ENCODE measurements at regions not wholly inside any gene's neighbourhood (a gene's known extent, or its start where the extent isn't known, plus 50 kb on each side); places are given as distances from the start of the nearest gene placed in this dataset.

- H3K4me3 ChIP-seq (ENCODE audit: extremely low read depth in 1 of 4, insufficient read depth in 2 of 4, low read depth in 3 of 4, low read length in 4 of 4): no peak overlapping the region
- no peak overlapping the region for H4K5ac ChIP-seq (ENCODE audit: insufficient read length, low read depth, low read length)
- no peak overlapping the region for H2BK120ac ChIP-seq (replicated peaks; ENCODE audit: low read depth, low read length)
- CTCF ChIA-PET (ENCODE audit: partially characterized antibody): no interaction called here
- 0 out of 7 replicates have a peak, but pooled peaks cover 0 to 3% (median 0%) of the 10 kb centered on the region in 4 experiments for H3K4me1 ChIP-seq (replicated peaks in 1 of 4; ENCODE audit: control insufficient read depth in 3 of 4, insufficient read depth in 4 of 4, low read length in 3 of 4)
- H3K9me3 ChIP-seq (ENCODE audit: insufficient read depth in 2 of 2, low read depth in 1 of 2, low read length in 1 of 2): peaks cover 0 to 3% of the 10 kb centered on the region in 2 experiments; a peak in 1 of 4 replicates
- no peaks in the 10 kb centered on the region for H3K79me2 ChIP-seq (ENCODE audit: control insufficient read depth in 1 of 2, insufficient read depth in 2 of 2, low read length in 2 of 2)
- no peak overlapping the region for H3K4me2 ChIP-seq (ENCODE audit: insufficient read depth in 1 of 2, low read depth in 2 of 2, low read length in 2 of 2)
- no peak overlapping the region for H4K8ac ChIP-seq (ENCODE audit: extremely low read depth, insufficient read depth, low read length)
- no peaks in the 10 kb centered on the region for H3K79me1 ChIP-seq (ENCODE audit: low read depth, low read length)
- H3K56ac ChIP-seq (replicated peaks; ENCODE audit: insufficient read length, low read depth, low read length): no peak overlapping the region
- no peak overlapping the region for H3K9ac ChIP-seq (replicated peaks in 1 of 4; ENCODE audit: extremely low read depth in 1 of 4, low read depth in 3 of 4, low read length in 3 of 4)
- no peak overlapping the region for H2BK15ac ChIP-seq (ENCODE audit: low read length)
- no peak overlapping the region for H2AK5ac ChIP-seq (ENCODE audit: low read depth, low read length)
- H3K14ac ChIP-seq (ENCODE audit: insufficient read length): no peak overlapping the region
- no peak overlapping the region for H3K27ac ChIP-seq (ENCODE audit: low read depth, low read length)
- no peak overlapping the region for H3K18ac ChIP-seq (ENCODE audit: extremely low read depth, low read length)
- no peak overlapping the region for H3K23ac ChIP-seq (ENCODE audit: insufficient read length)
- TF ChIP-seq CTBP2 (IDR thresholded peaks at IDR 0.05; ENCODE audit: borderline replicate concordance, insufficient read depth, insufficient read length, low read length): no peak
- no peak for TF ChIP-seq SUZ12 (IDR thresholded peaks at IDR 0.05; ENCODE audit: low read length)
- TF ChIP-seq, protein P1, sequence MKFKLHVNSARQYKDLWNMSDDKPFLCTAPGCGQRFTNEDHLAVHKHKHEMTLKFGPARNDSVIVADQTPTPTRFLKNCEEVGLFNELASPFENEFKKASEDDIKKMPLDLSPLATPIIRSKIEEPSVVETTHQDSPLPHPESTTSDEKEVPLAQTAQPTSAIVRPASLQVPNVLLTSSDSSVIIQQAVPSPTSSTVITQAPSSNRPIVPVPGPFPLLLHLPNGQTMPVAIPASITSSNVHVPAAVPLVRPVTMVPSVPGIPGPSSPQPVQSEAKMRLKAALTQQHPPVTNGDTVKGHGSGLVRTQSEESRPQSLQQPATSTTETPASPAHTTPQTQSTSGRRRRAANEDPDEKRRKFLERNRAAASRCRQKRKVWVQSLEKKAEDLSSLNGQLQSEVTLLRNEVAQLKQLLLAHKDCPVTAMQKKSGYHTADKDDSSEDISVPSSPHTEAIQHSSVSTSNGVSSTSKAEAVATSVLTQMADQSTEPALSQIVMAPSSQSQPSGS (IDR thresholded peaks at IDR 0.05; ENCODE audit: low read length): no peak
- no peak for TF ChIP-seq ASH2L (IDR thresholded peaks at IDR 0.05; ENCODE audit: low read length)
- FAIRE-seq (no peak), DNase-seq (ENCODE audit: low read depth in 1 of 2, low spot score in 2 of 2) (no peak)
- H3K23me2 ChIP-seq (ENCODE audit: low read depth, low read length): no peaks in the 10 kb centered on the region; the same call in 1 of the 2 replicates
- H2BK20ac ChIP-seq (ENCODE audit: low read length): no peak overlapping the region
- no peaks in the 10 kb centered on the region for H3K27me3 ChIP-seq (replicated peaks in 1 of 4; ENCODE audit: control insufficient read depth in 3 of 4, extremely low read depth in 1 of 4, insufficient read depth in 3 of 4, low read length in 3 of 4)
- no peak overlapping the region for H2BK5ac ChIP-seq (ENCODE audit: low read depth, low read length)
- 92% methylated on average over 3 of the region's 3 CpGs; no CpG with 5 or more reads in 1 of the 2 experiments for WGBS, 2 experiments (ENCODE audit: extremely low coverage in 1 of 2, insufficient coverage in 1 of 2, insufficient read length in 1 of 2, insufficient replicate concordance in 2 of 2, low coverage in 1 of 2, low lambda C conversion rate in 2 of 2, missing lambda C conversion rate in 1 of 2)
- no peak overlapping the region for H2AFZ ChIP-seq (ENCODE audit: low read length)
- no peak overlapping the region for H4K91ac ChIP-seq (replicated peaks; ENCODE audit: insufficient read length, low read length)
- H3K36me3 ChIP-seq (ENCODE audit: control insufficient read depth in 2 of 4, insufficient read depth in 4 of 4, low read length in 3 of 4): no peaks in the 10 kb centered on the region
- POLR2A ChIA-PET (ENCODE audit: partially characterized antibody): no interaction called here
- no peak overlapping the region for H3K4ac ChIP-seq (replicated peaks; ENCODE audit: insufficient read length, low read depth, low read length)
- peaks cover 0 to 2% of the 10 kb centered on the region in 2 experiments for H4K20me1 ChIP-seq (replicated peaks in 1 of 2; ENCODE audit: control insufficient read depth in 1 of 2, insufficient read depth in 2 of 2, low read length in 2 of 2)
- H2BK12ac ChIP-seq (ENCODE audit: low read depth, low read length): no peak overlapping the region; the same call in 1 of the 2 replicates
Measured at GRCh38 chr9:89853931-89854330, 249.1 kb downstream of the GADD45G start.

Data from H1 (cell line).